PC-3 (cell line): ENCODE measurements at regions not wholly inside any gene's neighbourhood (a gene's known extent, or its start where the extent isn't known, plus 50 kb on each side); places are given as distances from the start of the nearest gene placed in this dataset.

Source experiments
- ATAC-seq: fragments of 200-7000 bp; cut with Tn5 transposase; 2 replicates; pipeline ENCODE4 v1.9.1; 2020; ENCODE audit warnings: mild to moderate bottlenecking, moderate library complexity
- BruUV-seq: library from RNA; stranded (reverse); fragments of 400-500 nt; replicated peaks from 2 replicates; lab custom pipeline; 2021; lab: Mats Ljungman, UMichigan
- CTCF ChIA-PET: fragments of 300-600 bp; sonication (Branson Sonifier 250); formaldehyde crosslinking; loops from one replicate; lab custom pipeline; 2022; ENCODE audit warnings: antibody characterized with exemption; lab: Charles Lee
- POLR2A ChIA-PET: fragments of 300-600 bp; sonication (Branson Sonifier 250); formaldehyde crosslinking; loops from one replicate; lab custom pipeline; 2022; ENCODE audit warnings: antibody characterized with exemption; ENCODE audit not compliant: unreplicated experiment; lab: Charles Lee
- DNase-seq: peaks from one replicate; pipeline ENCODE4 v3.0.0-alpha.2; 2015
- H2AFZ ChIP-seq: fragments of 300-600 bp; sonication (generic); 2 replicates; pipeline ENCODE4 v1.6.0; 2016; ENCODE audit warnings: antibody characterized with exemption, low read length
- H3F3A ChIP-seq: fragments of 300-600 bp; sonication (generic); one replicate; pipeline ENCODE4 v1.6.0; 2017; ENCODE audit warnings: antibody characterized with exemption, low read length, control low read depth, mild to moderate bottlenecking; ENCODE audit not compliant: unreplicated experiment
- H3K27ac ChIP-seq: fragments of 300-600 bp; sonication (generic); 2 replicates; pipeline ENCODE4 v1.5.1; 2016; ENCODE audit warnings: mild to moderate bottlenecking, low read length
- H3K27me3 ChIP-seq: fragments of 300-600 bp; sonication (generic); 2 replicates; pipeline ENCODE4 v1.6.1; 2016; ENCODE audit warnings: low read length, mixed read lengths
- H3K36me3 ChIP-seq: fragments of 300-600 bp; sonication (generic); 2 replicates; pipeline ENCODE4 v1.6.1; 2016; ENCODE audit warnings: low read depth, mixed run types, low read length, mixed read lengths
- H3K4me1 ChIP-seq: fragments of 300-600 bp; sonication (generic); 2 replicates; pipeline ENCODE4 v1.5.1; 2016; ENCODE audit warnings: low read length; ENCODE audit not compliant: insufficient read depth
- H3K4me2 ChIP-seq: fragments of 300-600 bp; sonication (generic); 2 replicates; pipeline ENCODE4 v1.6.0; 2016; ENCODE audit warnings: low read length
- H3K4me3 ChIP-seq: fragments of 300-600 bp; sonication (generic); 2 replicates; pipeline ENCODE4 v1.5.1; 2016; ENCODE audit warnings: mild to moderate bottlenecking, low read length, mixed read lengths
- H3K79me2 ChIP-seq: fragments of 300-600 bp; sonication (generic); 2 replicates; pipeline ENCODE4 v1.6.1; 2017; ENCODE audit warnings: low read length, mixed read lengths
- H3K9ac ChIP-seq: fragments of 300-600 bp; sonication (generic); 2 replicates; pipeline ENCODE4 v1.6.0; 2016; ENCODE audit warnings: mild to moderate bottlenecking, low read length
- H3K9me2 ChIP-seq: fragments of 300-600 bp; sonication (generic); replicated peaks from 2 replicates; pipeline ENCODE4 v1.6.1; 2016; ENCODE audit warnings: mixed run types, low read length, mixed read lengths
- H3K9me3 ChIP-seq: fragments of 300-600 bp; sonication (generic); 2 replicates; pipeline ENCODE4 v1.6.1; 2016; ENCODE audit warnings: low read length, mixed read lengths
- H4K20me1 ChIP-seq: fragments of 300-600 bp; sonication (generic); 2 replicates; pipeline ENCODE4 v1.6.1; 2016; ENCODE audit warnings: low read length, mixed read lengths
- CTCF ChIP-seq: fragments of 300-600 bp; sonication (generic); conservative IDR thresholded peaks from 2 replicates; pipeline ENCODE4 v1.5.1; 2017; ENCODE audit warnings: antibody characterized with exemption, low read depth, mild to moderate bottlenecking, low read length
- EZH2 ChIP-seq: fragments of 300-600 bp; sonication (generic); IDR thresholded peaks from one replicate; pipeline ENCODE4 v1.6.1; 2017; ENCODE audit warnings: antibody characterized with exemption, mild to moderate bottlenecking, low read length; ENCODE audit not compliant: unreplicated experiment
- EZH2phosphoT487 ChIP-seq: fragments of 300-600 bp; sonication (generic); IDR thresholded peaks from 2 replicates; pipeline ENCODE4 v1.6.1; 2018; ENCODE audit warnings: mild to moderate bottlenecking, antibody characterized with exemption, low read length, borderline replicate concordance
- intact Hi-C: fragments of 100-400 bp; cut with micrococcal nuclease; formaldehyde crosslinking; loops from 2 replicates; pipeline ENCODE4 v1.9.0; 2023

DNA sequence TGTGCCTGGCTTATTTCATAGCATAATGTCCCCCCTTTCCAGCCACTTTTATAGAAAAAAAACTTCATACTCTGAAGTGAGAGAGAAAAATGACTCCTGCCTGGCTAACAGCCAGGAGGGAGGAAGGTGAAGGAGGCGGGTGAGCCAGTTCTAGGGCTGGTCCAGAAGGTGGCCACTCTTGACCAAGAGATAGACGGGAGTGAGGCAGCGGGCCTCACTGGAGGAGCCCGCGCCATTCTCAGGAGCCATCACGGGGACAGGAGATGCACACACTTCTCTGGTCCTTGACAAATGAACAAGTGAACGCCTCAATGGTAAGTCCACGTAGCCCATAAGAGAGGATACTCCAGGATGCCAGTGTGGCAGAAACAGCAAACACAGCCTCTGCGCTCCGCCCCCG is 231.4 kb downstream of the UQCRFS1 start:
- Histone ChIP-seq H3K79me2 (no peaks in the 10 kb centered on the region), H3K4me2 (no peak overlapping the region), H3K4me3 (no peak overlapping the region), H2AFZ (no peak overlapping the region), H3K9ac (no peak overlapping the region), H4K20me1 (no peaks in the 10 kb centered on the region), H3K36me3 (no peaks in the 10 kb centered on the region), H3K27me3 (no peaks in the 10 kb centered on the region), H3K4me1 (no peaks in the 10 kb centered on the region), H3K9me3 (no peaks in the 10 kb centered on the region), H3K9me2 (no peaks in the 10 kb centered on the region), H3K27ac (no peak overlapping the region), H3F3A (no peaks in the 10 kb centered on the region)
- DNase-seq (no peak), ATAC-seq (no peak)
- ChIA-PET CTCF (no interaction called here), POLR2A (no interaction called here)
- TF ChIP-seq CTCF = no peak
- TF ChIP-seq EZH2 = no peak
- no peak for TF ChIP-seq EZH2phosphoT487
- intact Hi-C loops = no loop called here
- BruUV-seq = no TSS peak

- ChIA-PET CTCF (no interaction called here), POLR2A (no interaction called here)
- intact Hi-C loops = no loop called here
- Histone ChIP-seq H3F3A (no peaks in the 10 kb centered on the region), H3K79me2 (no peaks in the 10 kb centered on the region), H3K9ac (no peak overlapping the region), H3K27me3 (no peaks in the 10 kb centered on the region), H4K20me1 (no peaks in the 10 kb centered on the region), H3K9me3 (no peaks in the 10 kb centered on the region), H3K27ac (no peak overlapping the region), H3K4me3 (no peak overlapping the region), H3K9me2 (no peaks in the 10 kb centered on the region), H3K36me3 (no peaks in the 10 kb centered on the region), H3K4me1 (no peaks in the 10 kb centered on the region), H2AFZ (no peak overlapping the region), H3K4me2 (no peak overlapping the region)
- no peak for DNase-seq
- ATAC-seq = no peak
- BruUV-seq = no TSS peak
- no peak for TF ChIP-seq EZH2
- no peak for TF ChIP-seq CTCF
- no peak for TF ChIP-seq EZH2phosphoT487
Observed at GRCh38 chr19:28980236-28980868, 232.6 kb downstream of the UQCRFS1 start.

GRCh38 chr19:28977826-28978225 is 235.1 kb downstream of the UQCRFS1 start:
- ChIA-PET POLR2A (no interaction called here), CTCF (no interaction called here)
- Histone ChIP-seq H3K9me2 (no peaks in the 10 kb centered on the region), H3K36me3 (no peaks in the 10 kb centered on the region), H3F3A (no peaks in the 10 kb centered on the region), H3K9me3 (no peaks in the 10 kb centered on the region), H3K27me3 (no peaks in the 10 kb centered on the region), H3K4me1 (no peaks in the 10 kb centered on the region), H3K79me2 (no peaks in the 10 kb centered on the region), H3K4me3 (no peak overlapping the region), H3K27ac (no peak overlapping the region), H2AFZ (no peak overlapping the region), H3K9ac (no peak overlapping the region), H4K20me1 (no peaks in the 10 kb centered on the region), H3K4me2 (no peak overlapping the region)
- TF ChIP-seq CTCF (no peak), EZH2 (no peak), EZH2phosphoT487 (no peak)
- DNase-seq (no peak), ATAC-seq (no peak)
- intact Hi-C loops = no loop called here
- no TSS peak for BruUV-seq
